ENCODE measurements at regions not wholly inside any gene's neighbourhood (a gene's known extent, or its start where the extent isn't known, plus 50 kb on each side); places are given as distances from the start of the nearest gene placed in this dataset.

GRCh38 chr13:24007979-24008620 lies 110.8 kb upstream of the C1QTNF9B start:
- FAIRE-seq (no peak), DNase-seq (ENCODE audit: low spot score) (no peak)

GRCh38 chr13:24008679-24009078 lies 111.4 kb upstream of the C1QTNF9B start:
- no peak for DNase-seq (ENCODE audit: low spot score)
- FAIRE-seq, result no peak

DNA sequence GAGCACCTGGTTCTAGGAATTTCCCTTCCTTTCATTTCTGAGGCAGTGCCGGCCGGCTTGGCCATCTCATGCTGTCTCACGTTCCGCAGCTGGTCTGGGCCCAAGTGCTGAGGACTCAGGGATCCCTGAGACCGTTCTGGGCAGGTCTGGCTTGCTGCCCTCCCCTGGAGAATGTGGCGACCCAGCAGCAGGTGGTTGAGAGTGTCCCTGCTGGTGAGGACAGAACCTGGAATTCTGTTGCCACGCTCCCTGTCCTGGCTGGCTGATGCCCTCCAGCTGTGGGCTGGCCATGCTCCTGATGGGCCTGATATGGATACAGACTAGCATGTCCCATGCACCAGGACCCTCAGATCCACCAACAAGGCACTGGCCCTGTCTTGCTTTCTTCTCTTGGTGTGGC lies 114.0 kb upstream of the C1QTNF9B start:
- DNase-seq (ENCODE audit: low spot score) (no peak), FAIRE-seq (no peak)

- DNase-seq (ENCODE audit: low spot score), result no peak
- no peak for FAIRE-seq
Observed at GRCh38 chr13:24012648-24013047, 115.3 kb upstream of the C1QTNF9B start.

GRCh38 chr13:24013189-24013588 lies 115.9 kb upstream of the C1QTNF9B start:
- DNase-seq (ENCODE audit: low spot score), result no peak
- FAIRE-seq, result no peak

- FAIRE-seq, result no peak
- no peak for DNase-seq (ENCODE audit: low spot score)
Observed at GRCh38 chr13:24016046-24016445, 118.7 kb upstream of the C1QTNF9B start.

GRCh38 chr13:24022568-24022967 lies 125.3 kb upstream of the C1QTNF9B start:
- FAIRE-seq (no peak), DNase-seq (ENCODE audit: low spot score) (no peak)

DNA sequence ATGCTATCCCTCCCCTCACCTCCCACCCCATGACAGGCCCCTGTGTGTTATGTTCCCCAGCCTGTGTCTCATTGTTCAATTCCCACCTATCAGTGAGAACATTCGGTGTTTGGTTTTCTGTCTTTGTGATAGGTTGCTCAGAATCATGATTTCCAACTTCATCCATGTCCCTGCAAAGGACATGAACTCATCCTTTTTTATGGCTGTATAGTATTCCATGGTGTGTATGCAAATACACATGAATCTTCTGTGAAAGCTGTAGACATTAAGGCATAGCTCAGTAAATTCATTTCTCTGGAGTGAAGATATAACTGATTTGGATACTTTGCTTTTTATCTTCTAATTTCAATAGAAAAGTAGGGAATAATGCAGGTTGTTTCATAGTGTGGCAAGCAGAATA lies 125.8 kb upstream of the C1QTNF9B start:
- DNase-seq (ENCODE audit: low spot score) (no peak), FAIRE-seq (no peak)

GRCh38 chr13:24027494-24027893 lies 130.2 kb upstream of the C1QTNF9B start:
- DNase-seq (ENCODE audit: low spot score) (no peak), FAIRE-seq (no peak)

DNA sequence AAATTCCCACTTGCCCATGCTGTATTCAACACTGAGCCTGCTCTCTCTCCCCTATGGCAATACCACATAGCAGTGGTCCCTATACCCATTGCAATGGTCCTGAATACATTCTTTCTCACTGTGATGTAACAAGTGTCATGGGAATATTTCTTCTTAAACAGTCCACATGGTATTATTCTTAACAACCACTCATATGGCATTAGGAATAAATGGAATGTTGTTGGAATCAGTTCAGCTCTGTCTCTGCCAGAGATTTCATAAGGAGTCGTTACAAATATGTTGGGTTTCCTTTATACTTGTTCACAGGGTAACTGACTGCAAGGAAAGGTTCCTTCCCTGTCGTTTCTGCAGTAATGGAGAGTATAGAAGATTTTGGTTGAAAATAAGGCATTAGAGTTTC lies 128.3 kb upstream of the SPATA13 start:
- FAIRE-seq, result no peak
- no peak for DNase-seq (ENCODE audit: low spot score)

DNA sequence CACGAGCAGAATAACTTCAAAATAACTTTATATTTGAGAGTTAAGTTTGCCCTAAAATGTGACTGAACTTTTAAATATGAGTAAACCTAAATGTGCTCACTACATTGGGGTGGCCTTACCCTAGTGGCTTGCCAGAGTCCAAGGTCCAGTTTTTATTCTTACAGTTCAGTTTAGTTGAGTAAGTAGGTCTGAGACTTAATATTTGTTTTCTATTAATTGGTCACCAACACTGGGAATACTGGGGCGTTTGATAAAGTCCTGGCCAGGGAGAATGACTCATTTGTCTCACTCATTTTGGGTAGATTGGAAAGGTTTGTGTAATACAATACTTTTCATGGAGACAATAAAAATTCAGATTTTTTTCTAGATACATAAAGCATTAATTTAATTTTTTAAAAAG lies 127.8 kb upstream of the SPATA13 start:
- no peak for DNase-seq (ENCODE audit: low spot score)
- FAIRE-seq, result no peak

DNA sequence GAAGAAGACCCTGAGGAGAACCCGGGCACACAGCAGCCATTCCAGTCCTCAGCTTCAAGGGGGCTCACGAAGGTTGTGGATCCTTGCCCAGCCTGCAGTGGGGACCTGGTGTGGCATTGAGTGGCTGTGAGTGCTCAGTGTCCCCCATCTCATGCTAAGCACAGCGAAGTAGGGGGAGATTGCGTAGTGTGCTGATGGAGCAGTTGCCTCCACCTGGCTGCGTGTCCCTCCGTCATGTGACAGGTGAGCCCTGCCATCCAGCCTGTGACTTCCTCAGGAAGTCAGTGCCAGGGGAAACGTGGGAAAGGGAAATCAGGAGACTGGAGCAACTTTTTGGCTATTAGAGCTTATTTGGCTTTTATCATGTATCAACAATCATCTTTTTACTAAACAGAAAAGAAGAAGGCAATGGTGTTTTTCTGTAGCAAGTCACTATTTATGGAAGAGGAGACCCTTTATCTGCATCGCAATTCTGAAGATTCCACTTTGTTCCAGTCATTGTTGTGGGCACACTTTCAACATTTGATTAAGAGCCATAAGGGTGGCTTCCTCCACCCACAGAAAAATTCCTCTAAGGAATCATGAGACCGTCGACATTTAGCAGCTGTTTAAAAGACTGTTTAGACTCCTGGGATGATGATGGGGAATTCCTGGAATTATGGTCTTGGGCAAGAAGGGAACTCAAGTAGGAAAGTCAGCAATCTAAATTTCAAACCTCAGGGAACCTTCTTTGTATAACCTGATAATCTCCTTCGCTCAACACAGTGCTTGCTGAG lies 126.8 kb upstream of the SPATA13 start:
- FAIRE-seq, result no peak
- DNase-seq (ENCODE audit: low spot score), result no peak

DNA sequence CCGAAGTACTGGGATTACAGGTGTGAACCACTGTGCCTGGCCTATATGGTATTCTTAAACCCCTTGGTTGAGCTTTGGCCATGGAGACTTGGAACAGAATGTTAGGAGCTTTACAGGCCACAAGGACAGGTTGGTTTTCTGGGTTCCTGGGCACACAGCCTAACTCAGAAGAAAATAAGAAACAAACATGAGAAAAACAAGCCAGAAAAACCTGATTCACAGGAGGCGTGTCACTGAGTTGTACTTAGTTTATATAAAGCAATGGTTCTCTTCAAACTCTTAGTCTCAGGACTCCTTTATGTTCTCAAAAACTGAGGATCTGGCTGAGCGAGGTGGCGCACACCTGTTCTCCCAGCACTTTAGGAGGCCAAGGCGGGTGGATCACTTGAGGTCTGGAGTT lies 125.1 kb upstream of the SPATA13 start:
- DNase-seq (ENCODE audit: low spot score) (no peak), FAIRE-seq (no peak)

DNA sequence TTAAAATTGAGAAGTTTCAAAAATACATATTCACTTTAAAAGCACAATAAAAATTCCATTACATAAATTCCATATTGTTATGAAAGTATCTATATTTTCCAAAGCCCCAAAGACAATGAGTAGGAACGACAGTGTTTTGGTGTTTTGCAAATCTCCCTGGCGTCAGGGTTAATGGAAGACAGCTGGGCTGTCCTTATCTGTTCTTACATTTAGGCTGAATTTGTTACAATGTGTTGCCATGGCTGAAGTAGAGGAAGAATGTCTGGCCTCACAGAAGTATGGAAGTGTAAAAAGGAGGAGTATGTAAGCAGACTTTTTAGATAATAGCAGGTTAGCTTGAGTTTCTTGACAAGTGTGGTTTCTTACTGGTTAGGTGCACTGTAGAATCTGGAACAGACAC lies 124.4 kb upstream of the SPATA13 start:
- no peak for DNase-seq (ENCODE audit: low spot score)
- no peak for FAIRE-seq

DNA sequence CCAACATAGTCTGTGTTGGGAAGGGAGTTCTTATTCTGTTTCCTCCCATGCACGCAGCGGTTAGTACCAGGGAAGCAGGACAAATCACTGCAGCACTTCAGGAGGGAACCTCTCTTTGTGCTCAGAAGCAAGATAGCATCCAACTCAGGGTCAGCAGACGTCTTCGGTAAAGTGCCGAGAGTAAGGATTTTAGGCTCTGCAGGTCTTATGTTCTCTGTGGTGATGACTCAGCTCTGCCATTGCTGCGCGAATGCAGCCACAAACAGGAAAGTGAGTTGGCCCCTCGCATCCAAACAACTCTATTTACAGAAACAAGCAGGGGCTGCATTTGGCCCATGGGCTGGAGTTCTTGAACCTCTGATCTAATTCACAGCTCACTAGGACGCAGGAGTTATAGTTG lies 122.1 kb upstream of the SPATA13 start:
- peak; percentile 54 for DNase-seq (ENCODE audit: low spot score)
- no peak for FAIRE-seq

GRCh38 chr13:24038841-24039330 lies 121.6 kb upstream of the SPATA13 start:
- FAIRE-seq (no peak), DNase-seq (ENCODE audit: low spot score) (peak; percentile 54)

- FAIRE-seq (no peak), DNase-seq (ENCODE audit: low spot score) (no peak)
Observed at GRCh38 chr13:24039621-24040475, 120.7 kb upstream of the SPATA13 start.

- FAIRE-seq (no peak), DNase-seq (ENCODE audit: low spot score) (no peak)
Observed at GRCh38 chr13:24040835-24041234, 119.7 kb upstream of the SPATA13 start.

- DNase-seq (ENCODE audit: low spot score), result no peak
- FAIRE-seq, result no peak
Observed at GRCh38 chr13:24041651-24042225, 118.8 kb upstream of the SPATA13 start.

- no peak for FAIRE-seq
Observed at GRCh38 chr13:24042710-24043440, 117.6 kb upstream of the SPATA13 start.

More at GRCh38 chr13:24042710-24043440, 117.6 kb upstream of the SPATA13 start:
- DNase-seq (ENCODE audit: low spot score), result no peak
